Lung (tissue), 11 donors: ENCODE measurements at regions not wholly inside any gene's neighbourhood (a gene's known extent, or its start where the extent isn't known, plus 50 kb on each side); places are given as distances from the start of the nearest gene placed in this dataset.

ENCODE experiments used
- ATAC-seq: fragments of 200-7000 bp; cut with Tn5 transposase; one replicate; pipeline ENCODE4 v1.9.1; 2020; ENCODE audit warnings: moderate number of reproducible peaks; ENCODE audit not compliant: insufficient read depth, low FRiP score
- DNase-seq, 3 donors: peaks; one replicate each; pipeline ENCODE4 v3.0.0-alpha.2; 2013 to 2017
- H3K27ac ChIP-seq, 2 donors: one replicate each; pipeline ENCODE4 v1.5.1; 2013; ENCODE audit warnings: mild to moderate bottlenecking in 2 of 2, moderate library complexity in 2 of 2, control low read depth in 1 of 2, inconsistent platforms in 1 of 2, low read depth in 1 of 2, low read length in 1 of 2
- H3K27me3 ChIP-seq, 3 donors: one replicate each; pipeline ENCODE4 v1.5.1; 2013; ENCODE audit warnings: low read length in 2 of 3; ENCODE audit not compliant: control insufficient read depth in 3 of 3, insufficient read depth in 3 of 3
- H3K36me3 ChIP-seq, 4 donors: one replicate each; pipeline ENCODE4 v1.5.1; 2013; ENCODE audit warnings: low read length in 4 of 4, mild to moderate bottlenecking in 1 of 4, moderate library complexity in 1 of 4; ENCODE audit not compliant: control insufficient read depth in 4 of 4, insufficient read depth in 4 of 4
- H3K4me1 ChIP-seq, 5 donors: one replicate each; pipeline ENCODE4 v1.5.1; 2013; ENCODE audit warnings: low read length in 5 of 5, mild to moderate bottlenecking in 2 of 5, moderate library complexity in 1 of 5; ENCODE audit not compliant: control insufficient read depth in 5 of 5, insufficient read depth in 5 of 5
- H3K4me3 ChIP-seq: one replicate; pipeline ENCODE4 v1.5.1; 2013; ENCODE audit warnings: mild to moderate bottlenecking, control low read depth, moderate library complexity
- H3K9ac ChIP-seq, 2 donors: one replicate each; pipeline ENCODE4 v1.5.1; 2013; ENCODE audit warnings: low read length in 2 of 2, control low read depth in 1 of 2; ENCODE audit not compliant: insufficient read depth in 1 of 2
- H3K9me3 ChIP-seq, 4 donors: one replicate each; pipeline ENCODE4 v1.5.1; 2013; ENCODE audit warnings: low read length in 3 of 4, mild to moderate bottlenecking in 1 of 4, moderate library complexity in 1 of 4; ENCODE audit not compliant: control insufficient read depth in 4 of 4, insufficient read depth in 3 of 4
- CTCF ChIP-seq: IDR thresholded peaks from 2 replicates; pipeline ENCODE4 v1.5.1; 2012; ENCODE audit warnings: mild to moderate bottlenecking; ENCODE audit errors: control extremely low read depth, extremely low read depth
- WGBS, 2 donors: extraction: QIAGEN DNeasy Blood & Tissue Kit; methylation state at CpG; one replicate each; pipeline ENCODE4 v1.1.7; 2013; 5-methylcytosine and 5-hydroxymethylcytosine counted together
- donor health status: control.
- donor health status: control.
- donor health status: Bipolar disorder and iron deficiency.
- donor health status: healthy.
- donor health status: DM: yes; HTN: yes; CAD: no.

DNA sequence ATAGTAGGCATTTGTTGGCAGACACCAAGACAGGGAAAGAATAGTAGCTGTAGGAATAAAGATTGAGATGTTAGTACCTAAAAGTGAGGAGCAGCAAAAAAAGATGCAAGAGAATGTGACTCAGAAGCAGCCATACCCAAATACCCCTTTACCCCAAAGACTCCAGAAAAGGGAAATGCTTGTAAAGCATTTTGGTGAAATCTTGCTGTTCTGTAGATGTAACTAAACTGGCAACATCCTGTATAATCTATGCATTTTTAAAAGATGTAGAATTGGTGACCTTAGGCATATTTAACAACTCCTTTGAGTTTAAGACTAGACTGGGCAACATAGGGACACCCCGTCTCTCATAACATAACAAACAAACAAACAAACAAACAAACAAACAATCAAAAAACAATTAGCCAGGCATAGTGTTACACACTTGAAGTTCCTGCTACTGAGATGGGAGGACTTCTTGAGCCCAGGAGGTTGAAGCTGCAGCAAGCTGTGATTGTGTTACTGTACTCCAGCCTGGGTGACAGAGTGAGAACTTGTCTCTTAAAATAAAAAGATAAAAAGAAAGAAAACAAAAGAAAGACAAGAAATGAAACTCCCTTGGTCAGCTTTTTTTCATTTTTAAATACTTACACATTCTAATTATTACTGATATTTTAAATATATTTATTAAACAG is 361.5 kb upstream of the KCNH8 start:
- ATAC-seq (no peak), DNase-seq (no peak)
- Histone ChIP-seq H3K4me3 (no peak overlapping the region), H3K27me3 (no peaks in the 10 kb centered on the region), H3K4me1 (no peaks in the 10 kb centered on the region), H3K36me3 (no peaks in the 10 kb centered on the region), H3K9ac (no peak overlapping the region), H3K9me3 (no peaks in the 10 kb centered on the region), H3K27ac (no peak overlapping the region)
- WGBS, 2 donors: 89 to 94% methylated on average over 1 of the region's 1 CpG
- no peak for TF ChIP-seq CTCF

GRCh38 chr3:18782191-18782590 is 357.1 kb upstream of the SATB1 start:
- no peaks in the 10 kb centered on the region for H3K36me3 ChIP-seq
- H3K27ac ChIP-seq: no peak overlapping the region
- no peak for TF ChIP-seq CTCF
- H3K27me3 ChIP-seq: no peaks in the 10 kb centered on the region
- H3K4me3 ChIP-seq: no peak overlapping the region
- no peaks in the 10 kb centered on the region for H3K9me3 ChIP-seq
- H3K4me1 ChIP-seq: no peaks in the 10 kb centered on the region
- no peak overlapping the region for H3K9ac ChIP-seq
- ATAC-seq (no peak), DNase-seq (no peak)
- 81 to 86% methylated on average over 2 of the region's 2 CpGs for WGBS, 2 donors

- DNase-seq (no peak), ATAC-seq (no peak)
- H3K9ac ChIP-seq: no peak overlapping the region
- no peaks in the 10 kb centered on the region for H3K4me1 ChIP-seq
- H3K36me3 ChIP-seq: no peaks in the 10 kb centered on the region
- no peaks in the 10 kb centered on the region for H3K27me3 ChIP-seq
- no peak for TF ChIP-seq CTCF
- no peak overlapping the region for H3K27ac ChIP-seq
- H3K9me3 ChIP-seq: no peaks in the 10 kb centered on the region
- WGBS, 2 donors: 82 to 98% methylated on average over 3 of the region's 3 CpGs
- H3K4me3 ChIP-seq: no peak overlapping the region
These were observed 355.8 kb upstream of the SATB1 start for GRCh38 chr3:18780959-18781358.

GRCh38 chr3:18779704-18780103 is 354.6 kb upstream of the SATB1 start:
- Histone ChIP-seq H3K4me3 (no peak overlapping the region), H3K9ac (no peak overlapping the region), H3K27me3 (no peaks in the 10 kb centered on the region), H3K27ac (no peak overlapping the region), H3K9me3 (no peaks in the 10 kb centered on the region), H3K36me3 (no peaks in the 10 kb centered on the region), H3K4me1 (no peaks in the 10 kb centered on the region)
- no peak for TF ChIP-seq CTCF
- 91% methylated on average over 2 of the region's 2 CpGs for WGBS, 2 donors
- ATAC-seq (no peak), DNase-seq (no peak)
